Sigmoid colon (tissue), 6 donors: ENCODE measurements at regions not wholly inside any gene's neighbourhood (a gene's known extent, or its start where the extent isn't known, plus 50 kb on each side); places are given as distances from the start of the nearest gene placed in this dataset.

Source experiments
- DNase-seq: peaks from one replicate; pipeline ENCODE4 v3.0.0-alpha.2; 2019
- H3K27ac ChIP-seq, 4 donors: fragments of 200-600 bp; sonication (generic); one replicate each; pipeline ENCODE4 v1.5.1; 2016 to 2019; ENCODE audit warnings: mild to moderate bottlenecking in 1 of 4
- H3K27me3 ChIP-seq, 3 donors: fragments of 200-600 bp; sonication (generic); one replicate each; pipeline ENCODE4 v1.5.1; 2019; ENCODE audit warnings: mild to moderate bottlenecking in 1 of 3
- H3K36me3 ChIP-seq, 4 donors: fragments of 200-600 bp; sonication (generic); one replicate each; pipeline ENCODE4 v1.5.1; 2016 to 2019
- H3K4me1 ChIP-seq, 4 donors: fragments of 200-600 bp; sonication (generic); one replicate each; pipeline ENCODE4 v1.5.1; 2017 to 2019
- H3K4me3 ChIP-seq, 4 donors: fragments of 200-600 bp; sonication (generic); one replicate each; pipeline ENCODE4 v1.5.1; 2017 to 2019; ENCODE audit warnings: mild to moderate bottlenecking in 2 of 4, moderate library complexity in 1 of 4
- H3K9me3 ChIP-seq, 4 donors: fragments of 200-600 bp in 3 of 4; sonication (generic) in 3 of 4; one replicate each; pipeline versions ENCODE4 v1.5.1 to v1.6.1; 2013 to 2019
- CTCF ChIP-seq, 4 experiments: fragments of 450-650 bp in 3 of 4; fragments of 200-600 bp in 1 of 4; IDR thresholded peaks; one replicate each; pipeline ENCODE4 v1.5.1; 2016 to 2019; ENCODE audit warnings: antibody characterized with exemption in 4 of 4, mild to moderate bottlenecking in 3 of 4, moderate library complexity in 2 of 4
- EP300 ChIP-seq, 4 donors: sonication (generic); formaldehyde crosslinking; IDR thresholded peaks; one replicate each; pipeline ENCODE4 v1.6.1; 2017; ENCODE audit warnings: antibody characterized with exemption in 4 of 4
- POLR2A ChIP-seq, 2 donors: fragments of 450-650 bp; IDR thresholded peaks; one replicate each; pipeline ENCODE4 v1.6.1; 2016; ENCODE audit warnings: antibody characterized with exemption in 2 of 2, mild to moderate bottlenecking in 2 of 2, moderate library complexity in 2 of 2
- POLR2AphosphoS5 ChIP-seq, 4 donors: sonication (generic); formaldehyde crosslinking; IDR thresholded peaks; one replicate each; pipeline ENCODE4 v1.6.1; 2017; ENCODE audit warnings: antibody characterized with exemption in 4 of 4
- WGBS, 2 donors: extraction: QIAGEN DNeasy Blood & Tissue Kit; methylation state at CpG; one replicate each; pipeline ENCODE4 v1.1.7; 2013; 5-methylcytosine and 5-hydroxymethylcytosine counted together
- intact Hi-C: fragments of 100-400 bp; cut with DNase I; formaldehyde crosslinking; loops from one replicate; pipeline ENCODE4 v1.15.1; 2023
- donor health status: healthy with polysubstance abuse.
- donor health status: healthy.

DNA sequence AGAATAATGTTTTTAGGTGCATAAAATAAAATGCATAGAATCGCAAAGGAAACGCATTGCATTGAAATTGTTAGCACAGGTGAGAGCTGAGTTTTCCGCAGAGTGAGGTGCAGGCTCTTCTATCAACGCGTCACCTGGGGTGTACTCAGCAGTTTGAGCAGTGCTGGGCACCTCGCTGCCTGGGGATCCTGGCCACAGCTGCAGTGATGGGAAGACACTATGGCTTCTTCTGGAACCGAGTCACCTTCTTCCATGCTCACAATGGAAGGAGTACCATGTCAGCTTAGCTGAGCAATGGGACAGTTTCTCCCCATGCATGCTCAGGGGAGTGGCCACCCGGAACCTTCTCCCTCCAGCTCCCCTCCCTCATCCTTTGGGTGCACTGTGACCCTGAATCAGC lies 95.4 kb upstream of the OTOS start:
- DNase-seq: peak; percentile 53
- WGBS, 2 donors: 86 to 93% methylated on average over 8 of the region's 8 CpGs
- TF ChIP-seq POLR2AphosphoS5 (IDR thresholded peaks at IDR 0.05) (no peak), EP300 (IDR thresholded peaks at IDR 0.05) (no peak), POLR2A (IDR thresholded peaks at IDR 0.05) (no peak), CTCF (IDR thresholded peaks at IDR 0.05) (no peak)
- Histone ChIP-seq H3K27me3 (no peaks in the 10 kb centered on the region), H3K9me3 (no peaks in the 10 kb centered on the region), H3K36me3 (no peaks in the 10 kb centered on the region), H3K4me3 (no peak overlapping the region), H3K4me1 (peaks cover 0 to 20% (median 14%) of the 10 kb centered on the region in 4 donors), H3K27ac (no peak overlapping the region)
- intact Hi-C loops: no loop called here

DNA sequence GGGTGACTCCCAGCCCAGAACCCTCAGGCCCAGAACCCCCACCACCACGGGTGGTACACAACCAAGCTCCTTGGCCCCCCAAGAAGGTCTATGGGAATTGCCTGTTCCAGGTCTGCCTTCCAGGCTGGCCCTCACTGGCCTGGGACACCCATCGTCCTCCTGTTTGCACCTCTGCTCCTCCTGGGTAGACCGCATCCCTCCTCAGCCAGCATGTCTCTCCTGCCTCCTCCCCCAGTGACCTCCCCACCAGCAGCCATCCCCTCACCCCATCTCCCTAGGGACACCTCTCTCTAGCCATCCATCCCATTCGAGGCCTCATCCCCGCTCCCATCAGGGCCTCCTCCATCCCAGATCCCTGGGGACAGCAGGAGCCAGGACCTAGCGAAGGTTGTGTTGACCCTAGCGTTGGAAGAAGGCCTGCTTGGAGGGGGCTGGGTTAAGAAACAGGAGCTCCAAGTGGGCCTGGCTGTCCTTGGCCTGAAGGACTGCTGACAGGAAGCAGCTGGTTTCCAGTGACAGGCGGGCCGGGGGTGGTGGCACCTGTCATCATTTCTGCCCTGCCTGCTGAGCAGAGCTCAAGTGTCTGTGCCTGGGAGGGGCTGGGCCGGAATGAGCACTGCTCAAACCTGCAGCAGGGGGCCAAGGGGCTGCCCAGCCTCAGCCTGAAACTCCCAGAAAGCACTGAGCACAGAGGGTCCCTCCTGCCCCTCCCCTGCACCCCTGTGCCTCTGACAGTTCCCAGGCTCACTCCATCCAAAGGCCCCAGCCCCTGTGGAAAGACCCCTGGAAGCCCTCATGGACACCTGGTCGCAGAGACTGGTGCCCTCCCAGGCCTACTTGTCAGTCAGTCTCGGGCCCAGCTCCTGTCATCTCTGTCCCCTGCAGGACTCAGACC lies 96.0 kb upstream of the OTOS start:
- H3K27ac ChIP-seq: peak overlapping the region in 3 of 4 donors; percentile 12 to 15 (median 13)
- DNase-seq: peak; percentile 66
- intact Hi-C loops: no loop called here
- no peak for TF ChIP-seq CTCF (IDR thresholded peaks at IDR 0.05)
- TF ChIP-seq POLR2AphosphoS5 (IDR thresholded peaks at IDR 0.05): no peak
- no peak for TF ChIP-seq POLR2A (IDR thresholded peaks at IDR 0.05)
- no peak for TF ChIP-seq EP300 (IDR thresholded peaks at IDR 0.05)
- H3K27me3 ChIP-seq: no peaks in the 10 kb centered on the region
- H3K4me3 ChIP-seq: no peak overlapping the region
- peaks cover 0 to 20% (median 14%) of the 10 kb centered on the region in 4 donors for H3K4me1 ChIP-seq
- H3K9me3 ChIP-seq: no peaks in the 10 kb centered on the region
- H3K36me3 ChIP-seq: no peaks in the 10 kb centered on the region
- 56 to 57% methylated on average over 12 of the region's 12 CpGs for WGBS, 2 donors

- Histone ChIP-seq H3K27me3 (no peaks in the 10 kb centered on the region), H3K4me1 (peaks cover 0 to 20% (median 14%) of the 10 kb centered on the region in 4 donors), H3K27ac (peak overlapping the region in 2 of 4 donors; percentile 15 to 18), H3K4me3 (no peak overlapping the region), H3K36me3 (no peaks in the 10 kb centered on the region), H3K9me3 (no peaks in the 10 kb centered on the region)
- intact Hi-C loops: no loop called here
- DNase-seq: peak; percentile 52
- TF ChIP-seq EP300 (IDR thresholded peaks at IDR 0.05) (no peak), POLR2AphosphoS5 (IDR thresholded peaks at IDR 0.05) (no peak), CTCF (IDR thresholded peaks at IDR 0.05) (no peak), POLR2A (IDR thresholded peaks at IDR 0.05) (no peak)
- WGBS, 2 donors: 72 to 73% methylated on average over 11 of the region's 11 CpGs
These were observed 97.2 kb upstream of the OTOS start for GRCh38 chr2:240237609-240238174.

- intact Hi-C loops: no loop called here
- Histone ChIP-seq H3K4me3 (no peak overlapping the region), H3K36me3 (no peaks in the 10 kb centered on the region), H3K27me3 (no peaks in the 10 kb centered on the region), H3K27ac (no peak overlapping the region), H3K9me3 (no peaks in the 10 kb centered on the region), H3K4me1 (peaks cover 0 to 17% (median 10%) of the 10 kb centered on the region in 4 donors)
- DNase-seq: no peak
- WGBS, 2 donors: 82 to 92% methylated on average over 1 of the region's 1 CpG
- TF ChIP-seq POLR2AphosphoS5 (IDR thresholded peaks at IDR 0.05): no peak
- TF ChIP-seq POLR2A (IDR thresholded peaks at IDR 0.05): no peak
- TF ChIP-seq CTCF (IDR thresholded peaks at IDR 0.05): no peak
- no peak for TF ChIP-seq EP300 (IDR thresholded peaks at IDR 0.05)
These were observed 97.7 kb upstream of the OTOS start for GRCh38 chr2:240238201-240238600.
